Caki2 (cell line): ENCODE measurements at regions not wholly inside any gene's neighbourhood (a gene's known extent, or its start where the extent isn't known, plus 50 kb on each side); places are given as distances from the start of the nearest gene placed in this dataset.

Experiments used
- DNase-seq: peaks from one replicate; pipeline ENCODE4 v3.0.0-alpha.2; 2015; ENCODE audit warnings: low read depth
- in situ Hi-C: cut with HindIII; loops from 2 replicates; pipeline ENCODE4 v1.10.0; 2016; ENCODE audit warnings: low sequenced_read_pairs, low pct_unique_long_range_greater_than_20kb, mixed read lengths

GRCh38 chr3:54033761-54034160, 88.6 kb upstream of the CACNA2D3 start:
- in situ Hi-C loops = no loop called here
- DNase-seq = no peak

- in situ Hi-C loops = no loop called here
- no peak for DNase-seq
These were observed 89.8 kb upstream of the CACNA2D3 start for GRCh38 chr3:54032598-54032997.

GRCh38 chr3:54028372-54028771, 94.0 kb upstream of the CACNA2D3 start:
- in situ Hi-C loops = no loop called here
- DNase-seq = no peak

- DNase-seq = no peak
- in situ Hi-C loops = no loop called here
These were observed 95.8 kb upstream of the CACNA2D3 start for GRCh38 chr3:54026543-54026942.

- DNase-seq = no peak
- in situ Hi-C loops = no loop called here
These were observed 101.3 kb upstream of the CACNA2D3 start for GRCh38 chr3:54021071-54021470.

GRCh38 chr3:54020436-54020835, 101.9 kb upstream of the CACNA2D3 start:
- no peak for DNase-seq
- in situ Hi-C loops = no loop called here

GRCh38 chr3:54014067-54014466, 108.3 kb upstream of the CACNA2D3 start:
- in situ Hi-C loops = no loop called here
- no peak for DNase-seq

GRCh38 chr3:54008744-54009143, 113.6 kb upstream of the CACNA2D3 start:
- DNase-seq = no peak
- in situ Hi-C loops = no loop called here

- in situ Hi-C loops = no loop called here
- no peak for DNase-seq
These were observed 114.3 kb upstream of the CACNA2D3 start for GRCh38 chr3:54008099-54008498.

GRCh38 chr3:54004335-54004734, 112.7 kb upstream of the SELENOK start:
- DNase-seq = no peak

GRCh38 chr3:54003136-54003535, 111.5 kb upstream of the SELENOK start:
- in situ Hi-C loops = no loop called here
- no peak for DNase-seq

More at GRCh38 chr3:54004335-54004734, 112.7 kb upstream of the SELENOK start:
- in situ Hi-C loops = no loop called here

- DNase-seq = no peak
These were observed 108.1 kb upstream of the SELENOK start for GRCh38 chr3:53999725-54000124.

GRCh38 chr3:53998980-53999379, 107.3 kb upstream of the SELENOK start:
- in situ Hi-C loops = no loop called here
- DNase-seq = no peak

More at GRCh38 chr3:53999725-54000124, 108.1 kb upstream of the SELENOK start:
- in situ Hi-C loops = no loop called here

- DNase-seq = no peak
- in situ Hi-C loops = no loop called here
These were observed 105.8 kb upstream of the SELENOK start for GRCh38 chr3:53997476-53997875.

GRCh38 chr3:53996141-53996874, 104.6 kb upstream of the SELENOK start:
- in situ Hi-C loops = no loop called here
- DNase-seq = no peak

GRCh38 chr3:53994986-53995603, 103.4 kb upstream of the SELENOK start:
- DNase-seq = no peak
- in situ Hi-C loops = no loop called here

GRCh38 chr3:53991240-53991639, 99.6 kb upstream of the SELENOK start:
- no peak for DNase-seq
- in situ Hi-C loops = no loop called here

GRCh38 chr3:53989946-53990345, 98.3 kb upstream of the SELENOK start:
- DNase-seq = no peak
- in situ Hi-C loops = no loop called here

GRCh38 chr3:53989451-53989850, 97.8 kb upstream of the SELENOK start:
- no peak for DNase-seq
- in situ Hi-C loops = no loop called here

GRCh38 chr3:53978386-53978785, 86.7 kb upstream of the SELENOK start:
- no peak for DNase-seq
- in situ Hi-C loops = no loop called here
